Sigmoid colon (tissue), 4 donors: ENCODE measurements at regions not wholly inside any gene's neighbourhood (a gene's known extent, or its start where the extent isn't known, plus 50 kb on each side); places are given as distances from the start of the nearest gene placed in this dataset.

ENCODE experiments used
- EP300 ChIP-seq, 4 donors: sonication (generic); formaldehyde crosslinking; IDR thresholded peaks; one replicate each; pipeline ENCODE4 v1.6.1; 2017; ENCODE audit warnings: antibody characterized with exemption in 4 of 4
- POLR2AphosphoS5 ChIP-seq, 4 donors: sonication (generic); formaldehyde crosslinking; IDR thresholded peaks; one replicate each; pipeline ENCODE4 v1.6.1; 2017; ENCODE audit warnings: antibody characterized with exemption in 4 of 4
- TF ChIP-seq, protein P1 (sequence below), 4 experiments: fragments of 450-650 bp in 3 of 4; fragments of 200-600 bp in 1 of 4; IDR thresholded peaks; one replicate each; pipeline ENCODE4 v1.5.1; 2016 to 2019; ENCODE audit warnings: antibody characterized with exemption in 4 of 4, mild to moderate bottlenecking in 3 of 4, moderate library complexity in 2 of 4

DNA sequence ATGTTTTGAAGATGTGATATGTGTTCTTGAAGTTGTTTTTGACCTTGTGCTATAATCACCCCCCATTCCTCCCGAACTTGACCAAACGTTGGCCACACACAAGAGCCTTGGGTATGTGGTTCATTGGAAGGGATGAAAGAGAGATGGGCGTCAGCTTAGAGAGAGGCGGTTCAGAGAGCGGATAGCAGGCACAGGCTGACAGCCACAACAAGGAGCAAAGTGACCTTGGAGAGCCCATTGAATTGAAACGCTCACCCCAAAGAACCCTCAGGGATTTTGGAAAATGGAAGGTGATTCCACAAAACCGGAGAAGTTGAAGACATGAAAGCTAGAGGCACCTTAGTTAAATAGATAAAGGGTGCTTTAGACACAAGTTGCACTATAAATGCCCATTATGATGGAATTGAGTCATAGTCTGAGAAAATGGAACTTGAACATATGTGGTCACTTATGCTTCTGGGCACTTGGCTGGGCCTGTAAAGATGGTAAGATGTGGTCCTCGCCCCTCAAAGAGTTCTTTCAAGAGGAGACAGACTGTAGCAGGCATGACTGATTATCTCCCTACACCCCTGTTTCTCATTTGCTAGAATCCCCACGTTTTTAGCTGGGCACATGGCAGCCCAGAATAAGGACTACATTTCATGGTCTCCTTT is 188.5 kb upstream of the HAAO start:
- TF ChIP-seq, protein P1, sequence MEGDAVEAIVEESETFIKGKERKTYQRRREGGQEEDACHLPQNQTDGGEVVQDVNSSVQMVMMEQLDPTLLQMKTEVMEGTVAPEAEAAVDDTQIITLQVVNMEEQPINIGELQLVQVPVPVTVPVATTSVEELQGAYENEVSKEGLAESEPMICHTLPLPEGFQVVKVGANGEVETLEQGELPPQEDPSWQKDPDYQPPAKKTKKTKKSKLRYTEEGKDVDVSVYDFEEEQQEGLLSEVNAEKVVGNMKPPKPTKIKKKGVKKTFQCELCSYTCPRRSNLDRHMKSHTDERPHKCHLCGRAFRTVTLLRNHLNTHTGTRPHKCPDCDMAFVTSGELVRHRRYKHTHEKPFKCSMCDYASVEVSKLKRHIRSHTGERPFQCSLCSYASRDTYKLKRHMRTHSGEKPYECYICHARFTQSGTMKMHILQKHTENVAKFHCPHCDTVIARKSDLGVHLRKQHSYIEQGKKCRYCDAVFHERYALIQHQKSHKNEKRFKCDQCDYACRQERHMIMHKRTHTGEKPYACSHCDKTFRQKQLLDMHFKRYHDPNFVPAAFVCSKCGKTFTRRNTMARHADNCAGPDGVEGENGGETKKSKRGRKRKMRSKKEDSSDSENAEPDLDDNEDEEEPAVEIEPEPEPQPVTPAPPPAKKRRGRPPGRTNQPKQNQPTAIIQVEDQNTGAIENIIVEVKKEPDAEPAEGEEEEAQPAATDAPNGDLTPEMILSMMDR (IDR thresholded peaks at IDR 0.05), result no peak
- no peak for TF ChIP-seq POLR2AphosphoS5 (IDR thresholded peaks at IDR 0.05)
- no peak for TF ChIP-seq EP300 (IDR thresholded peaks at IDR 0.05)
